NCI-H69 (cell line): ENCODE measurements at regions not wholly inside any gene's neighbourhood (a gene's known extent, or its start where the extent isn't known, plus 50 kb on each side); places are given as distances from the start of the nearest gene placed in this dataset.
"Not testable (repeated sequence)": the region's sequence is repeated elsewhere in the genome, so short reads cannot be mapped to it uniquely, and the experiment has no call there.

Source experiments
- DNase-seq: peaks from one replicate; lab custom pipeline; 2025; lab: John Stamatoyannopoulos, UW

GRCh38 chr4:38279077-38279476, 318.9 kb downstream of the PTTG2 start:
- DNase-seq = peak; percentile 24

DNA sequence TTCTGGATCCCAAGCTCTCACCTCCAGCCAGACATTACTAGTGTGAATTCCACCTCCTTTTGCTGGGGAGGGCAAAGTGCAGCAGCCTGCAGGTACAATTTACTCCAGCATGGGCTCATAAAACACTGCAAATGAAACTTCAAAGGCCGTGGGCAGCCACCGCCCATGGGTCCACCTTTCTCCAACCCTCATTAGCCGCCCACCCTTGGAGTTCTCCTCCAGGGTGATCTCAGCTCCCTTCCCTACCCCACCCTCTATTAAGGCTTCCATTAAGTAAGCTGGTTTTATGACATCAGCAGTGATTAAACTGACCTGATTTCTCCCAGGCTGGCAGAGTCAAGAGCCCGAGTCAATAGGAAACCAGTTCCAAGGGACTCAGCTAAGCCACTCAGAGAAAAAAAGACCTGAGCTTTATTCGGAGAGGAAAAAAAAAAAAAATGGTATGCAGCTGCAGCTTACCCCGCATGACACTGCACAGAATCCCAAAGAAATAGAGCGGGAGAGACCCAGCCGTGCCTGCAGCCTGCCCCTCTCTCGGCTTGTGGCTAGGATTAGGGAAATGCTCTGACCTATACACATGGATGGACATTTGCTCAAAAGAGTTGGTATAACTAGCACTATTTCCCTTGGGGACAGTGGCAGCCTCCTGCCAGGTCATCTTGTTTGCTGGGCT, 319.6 kb downstream of the PTTG2 start:
- DNase-seq = peak; percentile 96

DNA sequence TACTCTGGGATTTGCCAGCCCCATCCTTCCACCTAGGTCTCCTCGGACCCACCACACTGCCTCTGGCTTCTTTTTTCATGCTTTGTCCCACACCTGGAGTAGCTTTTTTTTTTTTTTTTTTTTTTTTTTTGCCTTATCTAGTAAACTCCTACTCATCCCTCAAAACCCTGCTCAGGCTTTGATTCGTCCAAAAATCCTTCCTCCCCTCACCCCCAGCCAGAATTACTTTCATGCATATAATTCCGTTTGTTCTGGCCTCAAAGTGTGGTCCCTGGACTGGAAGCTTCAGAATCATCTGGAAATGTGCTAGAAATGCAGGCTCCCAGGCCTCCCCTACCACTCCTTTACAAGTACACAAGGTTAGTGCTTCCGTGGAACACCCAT, 320.1 kb downstream of the PTTG2 start:
- DNase-seq = no peak

DNA sequence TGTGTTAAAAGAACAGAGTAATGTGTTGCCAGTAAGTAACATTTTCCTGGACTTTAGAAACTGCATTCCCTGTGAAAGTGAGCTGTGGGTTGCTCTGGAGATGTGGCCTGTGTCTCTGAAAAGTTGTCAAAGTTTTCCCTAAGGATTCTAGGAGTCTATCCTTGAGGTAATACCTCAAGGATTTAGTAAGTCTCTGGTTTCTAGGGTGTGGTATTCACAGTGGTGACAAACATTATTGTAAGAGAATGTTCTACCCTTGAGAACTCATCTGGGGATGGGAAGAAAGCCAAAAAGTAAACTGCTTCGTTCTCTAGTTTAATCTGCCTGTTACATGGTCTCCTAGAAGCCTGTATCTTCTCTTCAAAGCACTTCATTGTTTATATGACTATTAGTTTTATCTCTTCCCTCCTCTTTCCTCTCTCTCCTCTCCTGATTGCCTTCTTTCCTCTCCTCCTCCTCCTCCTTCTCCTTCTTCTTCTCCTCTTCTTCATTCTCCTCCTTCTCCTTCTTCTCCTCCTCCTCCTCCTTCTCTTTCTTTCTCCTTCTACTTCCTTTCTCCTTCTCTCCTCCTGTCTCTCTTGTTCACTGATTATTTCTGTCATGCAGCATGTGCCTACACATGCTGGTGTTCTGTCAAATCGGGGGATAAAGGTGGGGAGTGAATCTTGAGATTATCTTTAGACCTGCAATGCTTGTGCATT, 321.3 kb downstream of the PTTG2 start:
- DNase-seq = no peak

DNA sequence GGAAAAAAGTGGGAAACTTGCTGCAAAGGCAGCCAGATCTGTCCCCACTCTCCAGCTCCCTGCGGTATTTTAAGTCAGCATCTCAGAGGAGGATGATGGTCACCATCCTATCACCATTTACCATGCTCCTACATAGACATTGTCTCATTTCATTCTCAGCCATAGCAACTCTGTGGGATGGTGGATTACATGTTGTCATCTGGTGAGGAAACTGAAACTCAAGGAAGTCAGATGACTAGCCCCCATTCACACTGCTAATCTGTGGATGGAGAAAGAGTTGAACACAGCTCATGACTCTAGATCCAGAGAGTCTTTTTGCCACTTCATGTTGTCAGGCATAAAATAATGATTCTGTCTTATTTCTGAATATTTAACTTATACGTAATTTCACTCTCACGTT, 323.5 kb downstream of the PTTG2 start:
- DNase-seq = no peak

GRCh38 chr4:38284294-38285030, 324.3 kb downstream of the PTTG2 start:
- no peak for DNase-seq

DNA sequence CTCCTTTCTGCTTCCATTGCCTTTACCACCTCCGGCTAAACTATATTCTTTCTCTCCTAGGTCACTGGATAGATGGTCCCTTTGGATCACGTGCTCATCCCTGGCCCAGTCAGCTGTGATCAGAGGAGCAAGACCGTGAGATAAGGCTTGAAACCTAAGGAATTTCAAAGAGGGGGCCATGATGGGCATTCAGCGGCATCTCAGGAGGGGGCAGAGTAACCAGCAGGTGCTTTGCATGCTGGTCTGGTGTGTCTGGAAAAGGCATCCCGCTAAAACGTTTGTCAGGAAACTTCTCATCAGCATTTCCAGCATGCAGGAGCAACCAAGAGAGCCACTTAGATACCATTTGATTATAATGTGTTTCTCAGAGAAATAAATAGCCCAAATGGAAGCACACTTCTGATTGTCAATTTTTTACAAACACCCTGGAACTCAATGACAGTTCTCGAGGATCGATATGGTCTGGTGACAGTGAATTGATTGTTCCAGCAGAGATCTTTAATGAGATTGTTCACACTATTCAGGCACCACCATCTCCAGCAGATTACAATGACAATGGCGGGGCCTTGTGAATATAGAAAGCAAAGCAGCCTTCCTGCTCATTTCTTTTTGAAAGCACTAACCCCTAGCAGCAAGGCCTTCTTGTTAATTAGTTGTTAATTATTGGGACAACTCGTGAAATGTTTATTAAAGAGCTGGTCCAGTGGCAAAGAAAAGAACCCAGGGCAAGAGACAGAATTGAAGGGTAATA, 327.1 kb downstream of the PTTG2 start:
- DNase-seq = peak; percentile 90

DNA sequence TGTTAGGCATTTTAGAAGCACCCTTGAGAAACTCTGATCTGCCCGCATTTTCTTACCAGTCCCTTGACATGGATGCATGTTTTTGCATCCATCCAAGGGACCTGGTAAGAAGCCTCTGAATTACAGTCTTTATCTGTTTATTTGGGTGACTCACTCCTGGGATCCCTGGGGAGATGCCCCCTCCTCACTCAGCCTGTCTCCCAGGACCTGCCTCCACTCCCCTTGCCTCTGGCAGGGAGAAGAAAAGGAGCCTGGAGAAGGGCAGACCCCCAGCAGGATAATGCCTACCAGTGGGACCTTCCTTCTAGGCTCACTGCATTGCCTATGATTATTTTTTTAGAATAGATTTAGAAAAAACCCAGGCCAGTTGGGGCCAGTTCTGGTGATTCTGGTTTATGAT, 329.4 kb downstream of the PTTG2 start:
- DNase-seq = no peak

GRCh38 chr4:38290366-38290765, 330.2 kb downstream of the PTTG2 start:
- no peak for DNase-seq

- DNase-seq = peak; percentile 38
These were observed 330.7 kb downstream of the PTTG2 start for GRCh38 chr4:38290914-38291313.

GRCh38 chr4:38292529-38292928, 332.3 kb downstream of the PTTG2 start:
- peak; percentile 7 for DNase-seq

DNA sequence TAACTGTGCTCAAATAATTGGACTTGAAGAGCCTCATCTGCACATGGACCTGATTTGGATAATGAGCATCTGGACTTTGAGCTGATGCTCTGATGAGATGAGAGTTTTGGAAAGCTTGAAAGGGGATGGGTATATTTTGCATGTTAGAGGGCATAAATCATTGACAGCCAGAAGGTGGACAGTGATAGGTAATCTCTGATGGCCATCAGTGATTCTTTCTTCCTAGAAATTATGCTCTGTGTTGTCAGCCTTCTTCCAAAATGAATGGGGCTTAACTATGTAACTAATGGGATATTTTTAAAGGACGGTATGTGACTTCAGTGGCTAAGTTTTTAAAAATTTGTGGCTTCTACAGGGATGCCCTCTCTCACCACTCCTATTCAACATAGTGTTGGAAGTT, 334.0 kb downstream of the PTTG2 start:
- no peak for DNase-seq

DNA sequence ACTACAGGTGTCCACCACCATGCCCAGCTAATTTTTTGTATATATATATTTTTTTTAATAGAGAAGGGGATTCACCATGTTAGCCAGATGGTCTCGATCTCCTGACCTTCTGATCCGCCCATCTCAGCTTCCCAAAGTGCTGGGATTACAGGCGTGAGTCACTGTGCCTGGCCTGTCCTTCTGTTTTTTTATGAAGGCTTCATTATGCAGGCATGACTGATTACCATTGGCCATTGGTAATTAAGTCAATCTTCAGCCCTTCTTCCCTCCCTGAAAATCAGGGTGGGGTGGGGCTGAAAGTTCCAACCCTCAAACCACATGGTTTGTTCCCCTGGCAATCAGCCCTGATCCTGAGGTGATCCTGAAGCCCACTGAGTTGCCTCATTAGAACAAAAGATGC, 336.9 kb downstream of the PTTG2 start:
- no peak for DNase-seq

- no peak for DNase-seq
These were observed 338.9 kb downstream of the PTTG2 start for GRCh38 chr4:38298868-38299713.

- no peak for DNase-seq
These were observed 342.7 kb downstream of the PTTG2 start for GRCh38 chr4:38302910-38303309.

- not testable (repeated sequence) for DNase-seq
These were observed 344.3 kb downstream of the PTTG2 start for GRCh38 chr4:38304460-38304859.

- no peak for DNase-seq
These were observed 346.4 kb downstream of the PTTG2 start for GRCh38 chr4:38306482-38307071.

GRCh38 chr4:38308728-38309311, 348.6 kb downstream of the PTTG2 start:
- no peak for DNase-seq

GRCh38 chr4:38309471-38309870, 349.3 kb downstream of the PTTG2 start:
- no peak for DNase-seq

GRCh38 chr4:38310446-38311043, 350.3 kb downstream of the PTTG2 start:
- DNase-seq = no peak
